GM23338 (cell line): ENCODE measurements at regions not wholly inside any gene's neighbourhood (a gene's known extent, or its start where the extent isn't known, plus 50 kb on each side); places are given as distances from the start of the nearest gene placed in this dataset.

Experiments
- EZH2phosphoT487 ChIP-seq: fragments of 200-600 bp; sonication (generic); IDR thresholded peaks from one replicate; pipeline ENCODE4 v1.8.1; 2018; ENCODE audit warnings: antibody characterized with exemption; ENCODE audit not compliant: unreplicated experiment
- NANOG ChIP-seq: IDR thresholded peaks from 2 replicates; pipeline ENCODE4 v1.6.1; 2016; ENCODE audit warnings: antibody characterized with exemption, borderline replicate concordance
- STAT1 ChIP-seq: IDR thresholded peaks from one replicate; pipeline ENCODE4 v1.6.1; 2016; ENCODE audit warnings: antibody characterized with exemption; ENCODE audit not compliant: unreplicated experiment
- ZNF331 ChIP-seq: fragments of 250-450 bp; sonication (Bioruptor Pico); IDR thresholded peaks from 2 replicates; pipeline ENCODE4 v1.5.0; 2020; ENCODE audit warnings: low read depth, mild to moderate bottlenecking, moderate library complexity
- ZNF462 ChIP-seq: fragments of 250-450 bp; sonication (Bioruptor Pico); IDR thresholded peaks from 2 replicates; pipeline ENCODE4 v1.5.0; 2020; ENCODE audit warnings: mild to moderate bottlenecking, moderate library complexity
- TF ChIP-seq, protein P1 (sequence below): IDR thresholded peaks from 2 replicates; pipeline ENCODE4 v1.6.1; 2016; ENCODE audit warnings: antibody characterized with exemption
- TF ChIP-seq, protein P2 (sequence below): IDR thresholded peaks from one replicate; pipeline ENCODE4 v1.6.1; 2018; ENCODE audit warnings: antibody characterized with exemption; ENCODE audit not compliant: unreplicated experiment

DNA sequence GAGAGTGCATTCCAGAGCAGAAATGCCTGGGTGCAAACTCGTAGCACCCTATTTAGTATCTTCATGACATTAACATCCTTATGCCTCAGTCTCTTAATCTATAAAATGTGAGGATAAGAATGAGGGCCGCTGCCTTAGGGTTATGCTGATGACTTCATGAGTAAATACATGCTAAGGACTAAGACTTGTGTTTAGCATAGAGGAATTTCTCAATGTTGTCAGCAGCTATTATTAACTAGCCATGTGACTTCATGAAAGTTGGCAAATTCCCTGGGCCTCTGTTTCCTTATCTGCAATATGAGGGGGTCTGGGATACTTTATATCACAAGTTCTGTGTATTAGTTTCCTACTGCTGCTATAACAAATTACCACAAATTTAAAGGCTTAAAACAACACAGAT is 108.1 kb upstream of the RIPOR2 start (continued):
- TF ChIP-seq ZNF462 (no peak), NANOG (no peak), EZH2phosphoT487 (no peak), ZNF331 (CRISPR knock-in tag) (no peak), STAT1 (no peak)
- TF ChIP-seq, protein P1, sequence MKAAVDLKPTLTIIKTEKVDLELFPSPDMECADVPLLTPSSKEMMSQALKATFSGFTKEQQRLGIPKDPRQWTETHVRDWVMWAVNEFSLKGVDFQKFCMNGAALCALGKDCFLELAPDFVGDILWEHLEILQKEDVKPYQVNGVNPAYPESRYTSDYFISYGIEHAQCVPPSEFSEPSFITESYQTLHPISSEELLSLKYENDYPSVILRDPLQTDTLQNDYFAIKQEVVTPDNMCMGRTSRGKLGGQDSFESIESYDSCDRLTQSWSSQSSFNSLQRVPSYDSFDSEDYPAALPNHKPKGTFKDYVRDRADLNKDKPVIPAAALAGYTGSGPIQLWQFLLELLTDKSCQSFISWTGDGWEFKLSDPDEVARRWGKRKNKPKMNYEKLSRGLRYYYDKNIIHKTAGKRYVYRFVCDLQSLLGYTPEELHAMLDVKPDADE = no peak
- TF ChIP-seq, protein P2, sequence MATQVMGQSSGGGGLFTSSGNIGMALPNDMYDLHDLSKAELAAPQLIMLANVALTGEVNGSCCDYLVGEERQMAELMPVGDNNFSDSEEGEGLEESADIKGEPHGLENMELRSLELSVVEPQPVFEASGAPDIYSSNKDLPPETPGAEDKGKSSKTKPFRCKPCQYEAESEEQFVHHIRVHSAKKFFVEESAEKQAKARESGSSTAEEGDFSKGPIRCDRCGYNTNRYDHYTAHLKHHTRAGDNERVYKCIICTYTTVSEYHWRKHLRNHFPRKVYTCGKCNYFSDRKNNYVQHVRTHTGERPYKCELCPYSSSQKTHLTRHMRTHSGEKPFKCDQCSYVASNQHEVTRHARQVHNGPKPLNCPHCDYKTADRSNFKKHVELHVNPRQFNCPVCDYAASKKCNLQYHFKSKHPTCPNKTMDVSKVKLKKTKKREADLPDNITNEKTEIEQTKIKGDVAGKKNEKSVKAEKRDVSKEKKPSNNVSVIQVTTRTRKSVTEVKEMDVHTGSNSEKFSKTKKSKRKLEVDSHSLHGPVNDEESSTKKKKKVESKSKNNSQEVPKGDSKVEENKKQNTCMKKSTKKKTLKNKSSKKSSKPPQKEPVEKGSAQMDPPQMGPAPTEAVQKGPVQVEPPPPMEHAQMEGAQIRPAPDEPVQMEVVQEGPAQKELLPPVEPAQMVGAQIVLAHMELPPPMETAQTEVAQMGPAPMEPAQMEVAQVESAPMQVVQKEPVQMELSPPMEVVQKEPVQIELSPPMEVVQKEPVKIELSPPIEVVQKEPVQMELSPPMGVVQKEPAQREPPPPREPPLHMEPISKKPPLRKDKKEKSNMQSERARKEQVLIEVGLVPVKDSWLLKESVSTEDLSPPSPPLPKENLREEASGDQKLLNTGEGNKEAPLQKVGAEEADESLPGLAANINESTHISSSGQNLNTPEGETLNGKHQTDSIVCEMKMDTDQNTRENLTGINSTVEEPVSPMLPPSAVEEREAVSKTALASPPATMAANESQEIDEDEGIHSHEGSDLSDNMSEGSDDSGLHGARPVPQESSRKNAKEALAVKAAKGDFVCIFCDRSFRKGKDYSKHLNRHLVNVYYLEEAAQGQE = no peak
